HG02759 (cell line): ENCODE measurements at regions not wholly inside any gene's neighbourhood (a gene's known extent, or its start where the extent isn't known, plus 50 kb on each side); places are given as distances from the start of the nearest gene placed in this dataset.
A peak's percentile ranks its signal among the peaks of the same experiment; 100 is the strongest.

Experiments
- ATAC-seq: cut with Tn5 transposase; IDR thresholded peaks from one replicate; pipeline ENCODE4 v1.9.1; 2021; ENCODE audit warnings: mild to moderate bottlenecking, moderate library complexity; ENCODE audit not compliant: unreplicated experiment

DNA sequence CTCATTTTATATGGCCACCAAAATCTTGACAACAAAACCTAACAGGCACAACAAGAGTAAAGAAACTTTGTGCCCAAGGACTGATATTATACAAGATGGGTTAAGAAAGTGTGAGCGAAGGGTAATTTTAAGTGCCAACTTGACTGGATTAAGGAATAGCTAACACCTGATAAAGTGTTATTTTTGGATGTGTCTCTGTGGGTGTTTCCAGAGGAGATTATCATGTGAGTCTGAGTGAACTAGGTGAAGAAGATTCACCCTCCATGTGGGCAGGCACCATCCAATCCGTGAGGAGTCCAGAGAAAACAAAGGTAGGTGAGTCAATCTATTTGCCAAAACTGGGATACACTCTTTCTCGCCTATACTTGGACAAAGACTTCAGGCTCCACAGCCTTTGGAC, 461.6 kb downstream of the ETS1 start:
- ATAC-seq: no peak

DNA sequence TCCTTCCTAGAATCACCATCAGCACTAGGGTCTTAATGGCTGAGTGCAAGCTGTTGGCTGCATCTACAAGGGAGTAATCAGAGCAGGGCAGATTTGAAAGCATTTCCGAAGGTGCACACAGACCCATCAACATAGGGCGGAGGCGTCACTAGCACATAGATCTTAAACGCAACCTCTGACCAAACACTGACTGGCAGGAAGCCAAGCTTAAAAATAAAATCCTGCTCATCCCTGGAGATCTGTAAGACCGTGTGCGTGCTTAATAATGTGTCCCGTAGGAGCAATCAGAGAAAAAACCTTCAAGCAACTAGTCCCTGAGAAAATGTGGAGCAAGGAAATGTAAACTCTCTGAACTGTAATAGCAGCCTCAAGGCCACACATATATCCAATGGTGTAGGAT, 470.5 kb downstream of the ETS1 start:
- no peak for ATAC-seq

DNA sequence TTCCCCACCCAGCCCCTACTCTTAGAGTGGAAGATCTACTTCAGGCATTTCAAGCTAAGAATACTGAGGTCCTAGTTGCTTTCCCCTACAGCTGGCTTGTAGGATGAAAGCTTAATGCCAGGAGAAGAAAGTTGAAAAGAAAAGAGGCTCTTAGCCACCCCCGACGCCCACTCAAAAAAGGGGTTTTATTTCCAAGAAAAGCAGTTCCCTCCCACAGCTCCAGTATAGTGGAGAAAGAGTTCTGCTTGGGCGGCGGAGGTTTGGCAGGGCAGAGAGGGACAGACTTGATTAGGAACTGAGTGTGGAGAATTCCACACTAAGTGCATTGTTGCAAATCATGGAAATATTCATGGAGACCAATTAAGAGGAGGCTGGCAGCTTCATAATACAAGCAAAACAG, 470.9 kb downstream of the ETS1 start:
- ATAC-seq: no peak

DNA sequence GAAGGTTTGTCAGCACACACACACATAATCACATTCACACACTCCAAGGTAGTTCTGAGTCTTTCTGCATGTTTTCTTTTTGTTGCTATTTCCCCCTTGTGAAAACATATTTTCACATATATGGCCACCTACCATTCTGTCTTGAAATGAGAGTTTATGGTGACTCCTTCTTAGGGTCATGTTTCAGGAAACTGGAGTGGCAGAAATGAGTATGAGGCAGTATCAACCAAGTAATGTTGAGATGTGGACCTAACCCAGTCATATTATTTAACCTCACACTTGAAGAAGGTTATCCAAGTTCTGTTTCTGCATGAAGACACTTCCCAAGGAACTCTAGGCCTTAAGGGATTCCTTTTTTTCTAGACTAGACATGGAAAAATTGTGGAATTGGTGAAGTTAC, 481.4 kb downstream of the ETS1 start:
- ATAC-seq: no peak

DNA sequence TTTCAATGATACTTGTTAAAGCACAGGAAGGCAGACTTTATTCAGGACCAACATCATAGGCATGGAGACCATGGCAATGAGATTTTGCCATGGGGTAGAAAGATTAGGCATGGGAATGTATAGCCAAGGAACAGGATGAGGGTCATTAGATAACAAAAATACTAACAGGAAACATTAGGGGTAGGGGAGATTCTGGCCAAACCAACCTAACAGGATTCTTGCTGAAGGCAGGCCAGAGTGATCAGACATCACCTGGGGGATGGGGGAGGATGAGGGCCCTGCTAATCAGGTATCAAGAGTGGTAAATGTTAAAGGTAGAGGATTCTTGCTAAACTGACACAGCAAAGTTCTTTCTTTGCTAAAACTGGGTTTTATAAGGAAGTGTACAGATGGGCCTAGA, 481.8 kb downstream of the ETS1 start:
- no peak for ATAC-seq

DNA sequence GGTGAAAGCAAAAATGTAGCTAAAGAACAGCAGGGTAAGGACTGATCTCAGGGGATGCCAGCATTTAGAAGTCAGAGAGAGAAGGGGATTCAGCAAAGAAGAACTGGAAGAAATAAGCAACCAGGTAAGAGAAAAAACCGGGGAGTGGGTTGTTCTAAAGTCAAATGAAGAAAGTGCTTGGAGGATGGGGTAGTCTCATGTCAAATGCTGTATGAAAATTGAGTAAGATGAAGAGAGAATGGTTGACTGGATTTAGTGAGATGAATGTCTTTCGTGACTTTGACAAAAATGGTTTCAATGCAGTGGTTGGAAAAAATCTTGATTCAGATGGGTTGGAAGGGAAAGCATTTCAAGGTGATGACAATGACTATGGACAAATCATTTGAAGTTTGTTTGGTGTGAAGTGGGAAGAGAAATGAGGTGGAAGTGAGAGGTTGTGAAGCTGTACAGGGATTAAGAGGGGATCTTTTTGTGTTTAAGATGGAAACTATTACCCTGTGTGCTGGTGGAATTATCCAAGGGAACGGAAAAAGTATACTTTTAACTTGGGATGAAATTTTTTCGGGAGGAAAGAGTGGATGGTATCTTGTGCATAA, 484.0 kb downstream of the ETS1 start:
- ATAC-seq: no peak

DNA sequence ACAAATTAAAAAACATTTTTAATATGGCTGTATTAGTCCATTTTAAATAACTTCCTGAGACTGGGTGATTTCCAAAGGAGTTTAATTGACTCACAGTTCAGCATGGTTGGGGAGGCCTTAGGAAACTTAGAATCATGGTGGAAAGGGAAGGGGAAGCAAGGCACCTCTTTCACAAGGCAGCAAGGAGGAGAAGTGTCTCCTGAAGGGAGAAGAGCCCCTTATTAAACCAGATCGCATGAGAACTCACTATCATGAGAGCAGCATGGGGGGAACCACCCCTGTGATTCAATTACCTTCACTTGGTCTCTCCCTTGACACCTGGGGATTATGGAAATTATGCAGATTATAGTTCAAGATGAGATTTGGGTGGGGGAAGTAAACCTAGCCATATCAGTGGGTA, 488.6 kb downstream of the ETS1 start:
- ATAC-seq: no peak

DNA sequence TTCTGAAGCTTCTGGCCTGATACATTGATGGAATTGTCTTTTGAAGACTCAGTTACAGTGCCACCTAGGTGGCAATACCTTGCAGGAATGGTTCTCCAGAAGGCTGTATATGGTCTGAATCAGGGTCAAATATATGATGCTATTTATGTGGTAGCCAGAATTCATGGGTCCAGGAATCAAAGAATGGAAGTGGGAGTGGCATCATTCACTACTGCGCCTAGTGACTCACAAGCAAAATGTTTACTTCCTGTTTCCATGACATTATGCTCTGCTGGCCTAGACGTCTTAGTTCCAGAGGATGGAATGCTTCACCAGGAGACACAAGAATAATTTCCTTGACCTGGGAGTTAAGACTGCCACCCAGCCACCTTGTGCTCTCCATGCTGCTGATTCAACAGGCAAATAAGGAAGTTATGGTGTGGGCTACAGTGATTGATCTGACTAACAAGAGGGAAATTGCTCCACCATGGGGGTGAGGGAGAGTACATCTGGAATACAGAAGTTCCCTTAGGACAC, 491.8 kb downstream of the ETS1 start:
- no peak for ATAC-seq

DNA sequence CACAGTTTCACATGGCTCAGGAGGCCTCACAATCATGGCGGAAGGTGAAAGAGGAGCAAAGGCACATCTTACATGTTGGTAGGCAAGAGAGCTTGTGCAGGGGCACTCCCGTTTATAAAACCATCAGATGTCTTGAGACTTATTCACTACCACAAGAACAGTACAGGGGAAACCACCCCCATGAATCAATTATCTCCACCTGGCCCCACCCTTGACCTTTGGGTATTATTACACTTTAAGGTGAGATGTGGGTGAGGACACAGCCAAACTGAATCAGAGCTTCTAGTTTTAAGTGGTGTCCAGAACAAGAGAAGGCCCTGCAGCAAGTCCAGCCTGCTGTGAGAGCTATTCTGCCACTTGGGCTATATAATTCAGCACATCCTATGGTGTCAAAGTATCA, 493.7 kb downstream of the ETS1 start:
- no peak for ATAC-seq

DNA sequence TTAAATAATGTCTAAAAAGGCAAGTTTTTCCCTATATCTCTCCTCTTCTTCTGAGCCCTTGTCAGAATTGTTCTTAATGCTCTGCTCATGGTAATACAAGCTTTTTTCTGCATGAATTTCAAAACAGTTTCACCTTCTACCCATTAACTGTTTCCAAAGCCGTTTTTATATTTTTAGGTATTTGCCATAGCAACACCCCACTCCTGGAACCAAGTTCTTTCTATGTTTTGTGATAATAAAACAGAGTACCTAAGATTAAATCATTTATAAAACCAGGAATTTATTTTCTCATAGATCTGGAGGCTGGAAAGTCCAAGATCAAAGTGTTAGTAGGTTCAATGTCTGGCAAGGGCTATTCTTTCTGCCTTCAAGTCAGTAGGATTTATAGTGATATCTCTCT, 497.4 kb downstream of the ETS1 start:
- ATAC-seq: no peak

DNA sequence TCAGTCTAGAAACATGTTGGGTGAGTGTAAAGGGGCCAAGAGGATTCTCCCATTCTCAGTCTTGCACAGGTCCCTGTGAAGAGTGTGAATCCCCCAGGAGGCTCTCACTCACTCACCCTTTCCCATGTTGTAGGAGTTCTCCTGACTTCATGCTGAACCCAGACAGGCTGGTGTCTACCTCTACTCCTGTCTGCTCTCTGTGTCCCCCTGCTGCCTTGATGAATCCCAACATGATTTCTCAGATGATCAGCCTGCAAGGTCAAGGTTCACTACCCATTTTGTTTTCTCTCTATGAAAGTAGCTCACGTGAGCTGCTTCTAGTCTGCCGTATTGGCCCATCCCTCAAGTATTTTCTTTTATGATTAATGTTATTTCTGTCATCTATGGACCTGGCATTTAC, 500.6 kb downstream of the ETS1 start:
- ATAC-seq: no peak

DNA sequence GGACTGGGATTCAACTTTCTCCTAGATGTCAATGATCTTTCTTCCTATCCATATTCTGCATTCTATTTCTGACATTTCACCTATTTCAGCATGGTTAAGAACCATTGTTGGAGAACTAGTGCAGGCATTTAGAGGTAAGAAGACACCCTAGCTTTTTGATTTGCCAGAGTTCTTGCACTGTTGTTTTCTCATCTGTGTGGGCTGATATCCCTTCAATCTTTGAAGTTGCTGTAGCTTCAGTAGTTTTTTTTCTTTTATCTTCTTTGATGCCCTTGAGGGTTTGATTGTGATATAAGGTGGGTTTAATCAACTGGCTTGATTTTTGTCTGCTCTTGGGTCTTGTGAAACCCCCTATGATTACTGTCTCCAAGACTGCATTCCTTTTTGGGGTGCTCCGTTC, 502.1 kb downstream of the ETS1 start:
- no peak for ATAC-seq

DNA sequence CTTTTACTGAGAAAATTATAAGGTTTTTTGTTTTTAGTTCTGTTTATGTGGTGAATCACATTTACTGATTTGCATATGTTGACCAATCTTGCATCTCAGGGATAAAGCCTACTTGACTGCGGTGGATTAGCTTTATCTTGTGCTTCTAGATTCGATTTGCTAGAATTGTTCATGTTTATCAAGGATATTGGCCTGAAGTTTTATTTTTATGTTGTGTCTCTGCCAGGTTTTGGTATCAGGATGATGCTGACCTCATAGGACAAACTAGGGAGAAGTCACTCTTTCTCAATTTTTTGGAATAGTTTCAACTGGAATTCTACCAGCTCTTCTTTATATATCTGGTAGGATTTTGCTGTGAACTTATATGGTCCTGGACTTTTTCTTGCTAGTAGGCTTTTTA, 504.8 kb downstream of the ETS1 start:
- no peak for ATAC-seq

DNA sequence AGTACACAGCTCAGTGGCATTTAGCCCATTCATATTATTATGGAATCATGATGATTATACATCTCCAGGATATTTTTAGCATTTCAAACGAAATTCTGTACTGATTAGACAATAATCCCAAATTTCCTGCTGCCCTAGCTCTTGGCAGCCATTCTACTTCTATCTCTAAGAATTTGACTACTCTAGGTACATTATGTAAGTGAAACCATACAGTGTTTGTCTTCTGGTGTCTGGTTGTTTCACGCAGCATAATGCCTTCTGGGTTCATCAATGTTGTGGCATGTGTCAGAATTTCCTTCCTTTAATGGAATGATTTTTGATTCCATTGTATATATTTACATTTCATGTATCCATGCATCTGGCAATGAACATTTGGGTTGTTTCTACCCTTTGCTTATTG, 517.7 kb downstream of the ETS1 start:
- no peak for ATAC-seq

DNA sequence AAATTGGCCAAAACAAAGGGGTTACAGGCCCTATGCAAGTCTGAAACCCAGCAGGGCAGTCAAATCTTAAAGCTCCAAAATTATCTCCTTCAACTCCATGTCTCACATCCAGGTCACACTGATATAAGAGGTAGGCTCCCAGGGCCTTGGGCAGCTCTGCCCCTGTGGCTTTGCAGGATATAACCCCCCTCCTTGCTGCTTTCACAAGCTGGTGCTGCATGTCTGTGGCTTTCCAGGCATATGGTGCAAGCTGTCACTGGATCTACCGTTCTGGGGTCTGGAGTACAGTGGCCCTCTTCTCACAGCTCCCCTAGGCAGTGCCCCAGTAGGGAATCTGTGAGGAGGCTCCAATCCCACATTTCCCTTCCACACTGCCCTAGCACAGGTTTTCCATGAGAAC, 519.6 kb downstream of the ETS1 start:
- no peak for ATAC-seq

DNA sequence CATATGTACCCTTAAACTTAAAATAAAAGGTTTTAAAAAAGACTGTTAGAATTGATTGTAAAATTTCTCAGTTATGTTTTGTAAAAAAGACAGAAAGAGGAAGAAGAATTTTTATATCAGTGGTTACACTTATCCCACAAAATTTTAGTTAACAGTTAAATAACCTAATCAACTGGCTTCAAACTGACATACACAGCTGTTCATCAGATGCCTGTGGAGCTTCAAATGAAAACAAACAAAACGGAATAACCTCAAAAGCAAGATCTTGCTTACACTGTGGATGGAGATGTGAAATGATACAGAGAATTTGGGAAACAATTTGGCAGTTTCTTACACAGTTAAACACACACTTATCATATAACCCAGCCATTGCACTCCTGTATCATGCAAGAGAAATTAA, 521.0 kb downstream of the ETS1 start:
- ATAC-seq: no peak

DNA sequence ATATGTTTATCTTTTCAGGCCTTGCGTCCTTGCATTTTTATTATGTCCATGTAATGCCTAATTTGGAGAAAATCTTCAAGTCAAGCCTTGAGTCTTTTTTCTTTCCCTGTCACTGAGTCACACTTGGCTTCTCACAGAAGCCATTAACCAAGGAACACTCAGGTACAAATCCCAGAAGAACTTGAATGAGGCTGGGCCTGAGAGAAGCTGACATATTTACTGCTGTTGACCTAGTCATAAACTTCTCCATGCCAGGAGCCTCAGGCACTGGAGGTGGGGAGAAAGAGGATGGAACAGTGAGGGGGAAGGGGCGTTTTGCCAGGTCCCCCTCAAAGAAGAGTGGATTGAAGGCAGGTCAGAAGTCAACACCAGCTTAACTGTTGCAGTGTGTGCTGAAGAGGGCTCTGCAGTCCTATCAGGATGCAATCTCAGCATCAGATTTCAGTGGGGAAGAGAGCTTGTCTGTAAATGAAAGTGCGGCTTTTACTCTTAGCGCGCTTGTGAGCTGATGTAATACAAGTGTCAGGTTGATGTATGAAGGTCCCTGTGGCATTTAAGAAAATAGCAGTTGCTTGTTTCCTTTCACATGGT, 526.0 kb downstream of the ETS1 start:
- ATAC-seq: no peak

DNA sequence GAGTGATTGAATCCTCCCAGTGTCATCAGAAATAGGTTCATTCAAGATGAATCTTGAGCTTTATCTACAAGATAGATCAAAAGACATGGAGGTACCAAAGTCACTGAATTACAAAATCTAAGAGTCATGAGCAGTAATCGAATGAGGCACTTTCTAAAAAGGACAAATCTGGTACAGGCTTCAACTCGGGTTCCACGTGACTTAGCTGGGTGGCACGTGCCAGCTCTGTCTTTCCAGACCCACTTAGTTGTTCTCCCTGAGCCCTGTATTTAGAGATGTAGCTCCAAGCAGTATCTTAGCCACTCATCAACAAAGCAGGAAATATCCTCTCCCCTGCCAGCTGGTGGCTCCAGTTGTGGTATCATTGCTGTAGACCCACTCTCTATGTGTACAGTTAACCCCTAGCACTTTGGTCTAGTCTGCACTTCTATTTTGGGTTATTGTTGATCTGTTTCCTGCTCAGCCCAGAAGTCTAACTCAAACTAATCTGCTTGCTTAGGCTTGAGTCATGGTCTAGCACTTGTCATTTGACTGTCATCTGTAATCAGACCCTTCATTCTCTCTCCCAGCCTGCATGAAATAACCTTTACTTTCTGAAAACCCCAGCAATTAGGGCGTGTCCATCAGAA, 528.7 kb downstream of the ETS1 start:
- ATAC-seq: no peak

DNA sequence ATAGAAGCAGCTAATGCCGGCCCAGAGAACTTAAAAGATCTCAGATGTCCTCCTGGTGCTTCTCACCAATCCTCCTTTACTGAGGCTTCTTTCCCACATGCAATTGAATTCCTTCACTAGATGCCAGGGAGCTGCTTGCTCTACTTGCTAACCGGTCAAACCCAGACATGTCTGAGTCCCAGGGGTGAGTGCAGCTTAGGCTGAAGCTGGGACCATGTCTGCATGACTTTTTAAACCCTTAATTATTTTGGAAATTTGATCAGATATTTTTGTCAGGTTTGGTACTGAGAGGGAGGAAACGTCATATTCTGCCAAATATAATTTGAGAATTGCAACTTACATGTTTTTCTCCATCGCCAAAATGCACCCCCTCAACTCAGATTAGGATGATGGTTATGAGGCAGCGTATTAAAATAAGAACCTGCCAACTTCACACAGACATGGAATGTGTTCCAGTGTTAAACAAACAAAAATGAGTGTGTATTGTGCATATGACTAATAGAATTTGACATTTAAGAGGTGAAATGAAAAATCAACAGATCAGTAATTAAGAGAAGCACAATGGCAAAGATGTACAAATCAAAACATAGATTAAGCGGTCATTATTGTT, 529.5 kb downstream of the ETS1 start:
- ATAC-seq: no peak

DNA sequence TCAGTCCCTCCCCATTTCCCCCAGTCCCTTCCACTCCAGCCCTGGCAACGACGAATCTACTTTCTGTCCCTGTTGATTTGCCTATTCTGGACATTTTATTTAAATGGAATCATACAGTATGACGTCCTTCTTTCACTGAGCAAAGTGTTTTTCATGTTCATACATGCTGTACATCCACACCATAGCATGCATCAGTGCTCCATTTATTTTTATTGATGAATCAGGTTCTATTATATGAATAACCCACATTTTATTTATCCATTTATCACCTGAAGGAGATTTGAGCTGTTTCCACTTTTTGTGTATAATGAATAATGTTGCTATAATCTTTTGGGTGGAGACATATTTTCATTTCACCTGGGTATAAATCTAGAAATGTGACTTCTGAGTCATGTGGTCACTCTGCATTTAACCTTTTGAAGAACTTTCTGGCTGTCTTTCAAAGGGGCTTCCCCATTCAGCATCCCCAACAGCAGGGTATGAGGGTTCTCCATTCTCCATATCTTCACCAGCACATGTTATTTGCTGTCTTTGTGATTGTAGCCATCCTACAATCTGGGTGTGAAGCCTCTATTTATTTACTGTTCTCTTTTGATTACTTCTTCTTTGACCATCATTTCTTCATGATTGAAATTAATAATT, 531.7 kb downstream of the ETS1 start:
- no peak for ATAC-seq

DNA sequence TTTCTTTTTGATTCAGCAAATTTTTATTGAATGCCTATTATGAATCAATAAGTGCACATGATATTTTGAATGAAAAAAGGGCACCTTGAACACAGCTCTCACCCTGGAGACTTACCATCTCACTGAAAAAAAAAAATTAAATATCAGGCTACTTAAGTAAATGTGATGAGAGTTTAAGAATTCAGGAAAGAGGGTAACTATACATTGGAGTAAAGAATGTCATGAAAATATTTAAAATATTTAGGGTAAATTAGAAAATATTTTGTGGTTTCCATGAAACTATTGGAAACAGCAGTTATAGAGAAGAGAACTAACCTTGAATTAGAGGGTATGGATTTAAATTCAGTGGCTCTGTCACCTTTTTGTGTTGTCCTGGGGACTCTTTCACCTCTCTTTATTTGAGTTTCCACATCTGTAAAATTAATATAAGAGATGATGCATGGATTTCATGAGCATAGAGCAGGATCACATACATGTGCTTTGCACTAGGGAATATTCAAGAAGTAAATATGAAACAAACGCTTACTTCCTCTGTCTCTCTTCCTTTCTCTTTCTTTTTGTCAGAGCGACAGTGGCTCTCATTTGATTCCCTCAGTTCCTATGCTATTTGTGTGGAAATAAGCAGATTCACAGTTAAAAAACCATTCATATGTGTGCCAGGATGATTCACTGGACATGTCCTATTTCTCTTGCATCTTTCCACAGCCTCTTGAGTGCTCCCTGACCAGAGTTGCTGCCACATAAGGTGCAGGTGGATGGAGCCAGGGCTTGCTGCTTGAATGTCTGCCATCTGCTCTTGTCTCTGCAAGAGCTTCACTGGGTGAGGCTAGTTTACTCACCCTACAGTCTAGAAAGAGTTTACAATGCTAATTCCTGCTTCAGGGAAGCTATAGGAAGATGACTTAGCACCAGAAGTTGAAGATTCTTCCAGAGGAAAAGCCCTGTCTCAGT, 533.1 kb downstream of the ETS1 start:
- ATAC-seq: peak; percentile 57
